OCI-LY1 (cell line): ENCODE measurements at regions not wholly inside any gene's neighbourhood (a gene's known extent, or its start where the extent isn't known, plus 50 kb on each side); places are given as distances from the start of the nearest gene placed in this dataset.

Experiments
- CTCF ChIP-seq: fragments of 200-600 bp; sonication (generic), shearing (Covaris generic); IDR thresholded peaks from 2 replicates; pipeline ENCODE4 v1.5.1; 2017; ENCODE audit warnings: mild to moderate bottlenecking, antibody characterized with exemption, low read length, moderate library complexity, mixed read lengths
- EZH2 ChIP-seq: fragments of 200-600 bp; sonication (generic), shearing (Covaris generic); IDR thresholded peaks from 2 replicates; pipeline ENCODE4 v1.8.0; 2017; ENCODE audit warnings: borderline replicate concordance, mixed run types, mild to moderate bottlenecking, antibody characterized with exemption, low read length, moderate library complexity, mixed read lengths

GRCh38 chr1:37354876-37355650 is 119.3 kb upstream of the ZC3H12A start:
- no peak for TF ChIP-seq CTCF
- no peak for TF ChIP-seq EZH2
